ENCODE measurements at regions not wholly inside any gene's neighbourhood (a gene's known extent, or its start where the extent isn't known, plus 50 kb on each side); places are given as distances from the start of the nearest gene placed in this dataset.

GRCh38 chr21:22965455-22966135, 1967.4 kb downstream of the NCAM2 start:
- TF ChIP-seq CTCF (IDR thresholded peaks at IDR 0.05) (no peak), RAD21 (conservative IDR thresholded peaks at IDR 0.05 in 1 of 2, IDR thresholded peaks at IDR 0.05 in 1 of 2) (no peak), MAZ (IDR thresholded peaks at IDR 0.05; ENCODE audit: borderline replicate concordance, low read depth, low read length) (no peak), POLR2A (IDR thresholded peaks at IDR 0.05; ENCODE audit: low read length) (no peak), CHD2 (IDR thresholded peaks at IDR 0.05; ENCODE audit: low read length, partially characterized antibody) (no peak), POLR2AphosphoS2 (conservative IDR thresholded peaks at IDR 0.05; ENCODE audit: low read length) (no peak), REST (IDR thresholded peaks at IDR 0.05) (no peak), MAX (IDR thresholded peaks at IDR 0.05) (no peak), KDM1A (IDR thresholded peaks at IDR 0.05; ENCODE audit: low read depth) (no peak), RCOR1 (IDR thresholded peaks at IDR 0.05; ENCODE audit: low read depth, low read length) (no peak), ELK1 (IDR thresholded peaks at IDR 0.05; ENCODE audit: low read depth, low read length) (no peak), USF2 (IDR thresholded peaks at IDR 0.05) (no peak), CBX2 (IDR thresholded peaks at IDR 0.05; ENCODE audit: borderline replicate concordance, low read depth) (no peak), RFX5 (IDR thresholded peaks at IDR 0.05) (no peak)
